ENCODE measurements at regions not wholly inside any gene's neighbourhood (a gene's known extent, or its start where the extent isn't known, plus 50 kb on each side); places are given as distances from the start of the nearest gene placed in this dataset.

GRCh38 chrX:63475200-63475599 is 124.1 kb upstream of the SPIN4 start:
- TF ChIP-seq CTCF (IDR thresholded peaks at IDR 0.05; ENCODE audit: low read depth, low read length), result no peak
- no peak for TF ChIP-seq MAX (IDR thresholded peaks at IDR 0.05; ENCODE audit: low read depth, low read length)
- TF ChIP-seq POLR2A (IDR thresholded peaks at IDR 0.05; ENCODE audit: extremely low read depth, insufficient read length), result no peak

Measured in NB4 (cell line).